GM11168 (cell line): ENCODE measurements at regions not wholly inside any gene's neighbourhood (a gene's known extent, or its start where the extent isn't known, plus 50 kb on each side); places are given as distances from the start of the nearest gene placed in this dataset.

ENCODE experiments used
- in situ Hi-C: fragments of 300-500 bp; cut with MboI; formaldehyde crosslinking; loops from one replicate; pipeline ENCODE4 v1.12.0; 2022; ENCODE audit warnings: low sequenced_read_pairs; ENCODE audit not compliant: unreplicated experiment

DNA sequence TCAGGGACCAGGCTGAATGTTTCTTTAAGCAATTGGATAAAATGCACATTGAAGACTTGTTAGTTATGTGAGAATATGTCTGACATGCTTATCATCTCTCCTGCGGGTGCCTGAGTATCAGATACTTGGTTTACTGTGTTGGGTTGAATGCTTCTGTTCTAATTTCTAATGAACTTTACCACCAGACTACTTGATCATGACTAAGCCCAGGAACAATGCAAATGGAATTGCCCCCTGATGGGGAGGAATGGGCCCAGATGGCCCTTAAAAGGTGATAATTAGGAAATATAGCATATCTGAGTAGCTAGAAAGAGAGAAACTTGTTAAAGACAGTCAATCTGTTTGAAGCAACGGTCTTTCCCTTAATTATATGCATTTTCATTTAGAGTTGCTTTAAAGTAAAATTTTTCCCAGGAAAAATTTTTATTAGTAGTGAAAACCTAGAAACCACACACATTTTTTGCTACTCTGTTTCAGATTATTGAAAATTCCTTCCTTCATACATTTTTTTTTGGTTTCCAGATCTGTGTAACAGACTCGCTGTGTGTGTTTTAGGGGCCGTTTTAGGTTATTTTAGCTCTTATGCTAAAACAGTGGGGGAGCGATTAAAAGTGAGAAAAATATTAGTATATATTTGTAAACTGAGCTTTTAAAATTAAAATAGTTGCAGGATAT is 186.6 kb downstream of the TM9SF2 start:
- in situ Hi-C loops, result no loop called here

DNA sequence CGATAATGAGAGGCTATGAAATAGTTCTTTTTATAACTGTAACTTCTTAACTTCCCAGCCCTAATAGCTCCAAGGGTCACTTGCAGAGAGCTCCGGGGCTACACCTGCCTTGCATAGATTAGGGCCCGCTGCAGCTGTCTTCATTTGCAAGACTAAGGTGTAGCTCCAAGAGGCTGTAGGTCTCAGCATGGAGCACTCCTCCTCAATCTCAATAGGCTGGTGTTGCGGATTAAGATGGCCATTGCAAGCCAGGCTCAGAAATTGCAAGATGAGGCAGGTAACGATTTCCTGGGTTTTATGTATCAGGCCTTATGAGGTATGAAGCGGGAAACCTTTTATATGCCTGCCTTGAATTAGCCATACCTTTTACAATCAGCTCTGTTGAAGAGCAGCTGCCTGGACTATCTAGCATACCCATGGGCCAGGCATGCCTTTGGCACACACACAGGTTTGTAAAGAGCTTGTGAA is 185.7 kb downstream of the TM9SF2 start:
- in situ Hi-C loops, result no loop called here

DNA sequence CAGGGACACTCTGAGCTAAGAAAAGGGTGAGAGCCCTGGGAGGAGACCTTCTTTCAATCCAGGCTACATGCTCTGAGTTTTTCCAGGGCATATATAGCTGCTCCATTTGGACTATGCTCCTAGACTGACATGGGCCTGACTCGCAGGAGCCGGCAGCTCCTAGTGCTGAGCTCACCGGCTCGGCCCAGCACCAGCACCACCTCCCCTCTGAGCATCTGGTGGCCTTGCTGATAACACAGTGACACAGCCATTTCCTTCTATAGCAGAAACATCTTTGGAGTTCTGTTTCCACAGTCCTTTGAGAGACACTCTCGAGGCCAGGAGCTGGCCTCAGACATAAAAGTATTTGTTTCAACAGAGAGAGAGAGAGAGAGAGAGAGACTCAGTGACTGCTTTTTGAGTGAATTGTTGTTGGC is 184.9 kb downstream of the TM9SF2 start:
- in situ Hi-C loops, result no loop called here

GRCh38 chr13:99681695-99682094 is 180.4 kb downstream of the TM9SF2 start:
- in situ Hi-C loops, result no loop called here

- in situ Hi-C loops, result no loop called here
These were observed 176.1 kb downstream of the TM9SF2 start for GRCh38 chr13:99677116-99677951.

GRCh38 chr13:99671746-99672145 is 170.5 kb downstream of the TM9SF2 start:
- in situ Hi-C loops, result loop anchor here (25.0 kb wide), 3 partner anchors 241 to 866 kb away; no protein-coding TSS in a partner anchor

- in situ Hi-C loops, result loop anchor here (25.0 kb wide), 3 partner anchors 243 to 868 kb away; no protein-coding TSS in a partner anchor
These were observed 167.8 kb downstream of the TM9SF2 start for GRCh38 chr13:99669096-99669495.

DNA sequence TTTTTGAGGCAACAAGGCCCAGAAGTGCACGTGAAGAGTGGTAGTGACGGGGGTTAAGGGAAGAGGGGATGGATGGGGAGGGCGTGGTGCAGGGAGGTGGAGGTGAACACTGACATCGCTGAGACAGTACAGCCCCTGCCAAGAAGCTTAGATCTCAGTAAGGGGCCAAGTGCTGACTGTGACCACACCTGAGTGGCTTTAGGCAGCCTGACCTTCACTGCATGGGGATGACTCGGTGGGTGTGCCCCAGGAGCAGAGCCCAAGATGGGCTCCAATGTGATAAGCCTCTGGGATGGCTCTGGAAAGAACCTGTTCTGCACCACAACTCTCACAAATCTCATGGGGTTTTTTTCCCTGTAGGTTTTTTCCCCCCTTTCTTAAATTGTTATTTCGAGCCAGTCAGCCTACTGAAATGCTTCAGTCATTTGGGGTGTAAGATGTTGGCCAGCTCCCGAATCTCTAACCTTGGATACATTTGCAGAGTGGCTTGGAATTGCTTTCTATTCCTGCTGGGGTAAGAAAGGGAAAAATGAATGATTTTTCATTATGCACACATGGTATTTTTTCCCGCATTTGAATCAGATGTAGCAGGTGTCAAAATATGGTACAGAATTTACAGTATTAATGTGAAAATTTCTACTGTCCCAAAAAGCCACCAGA is 165.0 kb downstream of the TM9SF2 start:
- in situ Hi-C loops, result loop anchor here (25.0 kb wide), 3 partner anchors 246 to 871 kb away; no protein-coding TSS in a partner anchor

GRCh38 chr13:99665711-99666110 is 164.4 kb downstream of the TM9SF2 start:
- in situ Hi-C loops, result loop anchor here (25.0 kb wide), 3 partner anchors 247 to 872 kb away; no protein-coding TSS in a partner anchor

GRCh38 chr13:99663908-99664307 is 162.6 kb downstream of the TM9SF2 start:
- in situ Hi-C loops, result loop anchor here (25.0 kb wide), 3 partner anchors 248 to 873 kb away; no protein-coding TSS in a partner anchor

DNA sequence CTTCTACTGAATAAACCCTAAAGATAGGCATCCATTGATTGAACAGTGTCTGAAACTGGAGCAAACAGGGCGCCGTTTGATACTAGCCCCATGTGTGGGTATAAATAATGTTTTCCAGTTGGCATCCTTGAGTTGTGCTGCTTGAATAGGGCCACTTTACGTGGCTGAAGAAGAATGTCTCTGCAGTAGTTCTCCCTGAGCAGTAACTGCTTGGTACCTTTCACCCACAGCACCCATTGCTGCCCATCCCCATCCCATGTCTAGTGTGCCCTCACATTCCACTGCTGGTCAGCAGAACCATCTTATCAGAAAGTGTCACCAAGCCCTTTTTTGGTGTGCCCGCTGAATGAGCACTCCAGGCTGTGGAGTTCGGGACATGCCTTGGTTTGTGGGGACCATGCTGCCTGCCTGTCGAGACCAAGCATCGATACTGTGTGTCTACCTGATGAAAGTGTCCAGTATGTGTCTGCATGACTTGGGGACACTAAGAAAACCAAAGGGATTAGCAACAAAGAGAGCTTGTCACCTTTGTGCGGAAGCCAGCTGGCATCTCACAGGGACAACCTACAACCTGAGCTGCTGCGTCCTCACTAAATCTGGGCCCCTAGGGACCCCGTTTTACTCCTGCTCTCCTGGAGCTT is 162.0 kb downstream of the TM9SF2 start:
- in situ Hi-C loops, result loop anchor here (25.0 kb wide), 3 partner anchors 249 to 874 kb away; no protein-coding TSS in a partner anchor

DNA sequence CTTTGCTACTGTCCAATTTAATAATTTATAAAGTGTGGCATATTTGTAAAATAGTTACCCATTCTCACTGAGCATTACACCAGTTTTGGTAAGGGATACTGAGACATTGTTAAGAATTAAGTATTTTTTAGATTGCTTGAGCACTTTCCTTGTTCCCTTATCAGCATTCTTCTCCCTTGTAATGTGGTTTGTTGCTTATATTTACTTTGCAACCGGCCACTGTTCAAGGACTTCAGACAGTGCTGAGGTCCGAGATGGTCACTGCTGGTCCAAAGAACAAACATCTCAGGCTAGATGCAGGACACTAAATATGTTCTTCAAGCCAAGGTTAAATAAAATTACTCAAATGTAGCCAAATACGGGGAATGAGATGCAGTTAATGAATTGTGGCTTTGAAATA is 161.4 kb downstream of the TM9SF2 start:
- in situ Hi-C loops, result loop anchor here (25.0 kb wide), 3 partner anchors 250 to 875 kb away; no protein-coding TSS in a partner anchor

DNA sequence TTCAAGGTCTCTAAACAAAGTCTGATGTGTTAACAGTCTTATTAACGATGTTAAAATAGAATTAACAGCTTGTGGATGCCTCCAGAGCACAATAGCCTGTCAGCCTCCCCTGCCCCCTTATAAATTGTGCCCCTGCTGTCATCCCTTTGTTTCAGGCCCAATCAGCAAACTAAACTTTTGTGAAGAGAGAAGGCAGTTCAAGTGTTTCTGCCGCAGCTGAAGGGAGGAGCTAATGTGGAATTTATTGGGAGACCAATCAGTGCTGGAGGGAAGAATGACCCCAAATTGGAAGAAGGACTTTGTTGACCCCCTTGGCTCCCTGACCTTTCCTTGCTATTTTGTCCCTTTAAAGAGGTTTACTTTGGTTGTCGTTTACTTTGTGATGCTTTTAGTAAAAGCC is 160.5 kb downstream of the TM9SF2 start:
- in situ Hi-C loops, result loop anchor here (25.0 kb wide), 3 partner anchors 251 to 876 kb away; no protein-coding TSS in a partner anchor

DNA sequence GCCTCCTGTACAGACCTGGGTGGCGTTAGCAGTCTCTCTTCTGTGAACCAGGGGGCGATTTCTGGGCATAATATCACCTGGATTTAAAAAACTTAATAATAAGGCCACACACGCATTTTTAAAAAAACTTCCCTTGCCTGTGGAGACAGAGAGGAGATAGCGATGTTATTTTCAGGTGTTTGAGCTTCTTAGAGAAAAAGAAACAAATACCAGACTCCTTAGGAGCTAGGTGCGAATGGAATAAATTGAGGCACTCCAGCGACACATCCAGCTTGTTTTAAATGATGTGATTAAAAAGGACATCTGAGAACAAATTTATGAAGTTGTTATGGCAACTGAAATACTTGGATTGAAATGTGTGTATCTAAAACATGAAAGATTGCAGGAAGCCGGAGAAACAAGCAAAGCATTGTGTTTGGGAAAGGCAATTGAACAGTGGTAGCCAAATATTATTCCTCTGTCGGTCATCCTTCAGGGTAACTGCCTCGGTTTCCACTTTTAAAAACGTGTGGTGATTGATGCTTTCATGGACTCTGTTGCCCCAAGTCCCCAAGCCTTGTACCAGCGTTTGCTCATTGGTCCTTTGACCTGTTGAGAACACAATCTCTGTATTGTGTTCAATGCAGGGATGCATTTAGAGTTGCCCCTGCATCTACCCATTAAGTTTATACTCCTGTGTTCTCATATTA is 158.7 kb downstream of the TM9SF2 start:
- in situ Hi-C loops, result loop anchor here (25.0 kb wide), 3 partner anchors 252 to 877 kb away; no protein-coding TSS in a partner anchor

DNA sequence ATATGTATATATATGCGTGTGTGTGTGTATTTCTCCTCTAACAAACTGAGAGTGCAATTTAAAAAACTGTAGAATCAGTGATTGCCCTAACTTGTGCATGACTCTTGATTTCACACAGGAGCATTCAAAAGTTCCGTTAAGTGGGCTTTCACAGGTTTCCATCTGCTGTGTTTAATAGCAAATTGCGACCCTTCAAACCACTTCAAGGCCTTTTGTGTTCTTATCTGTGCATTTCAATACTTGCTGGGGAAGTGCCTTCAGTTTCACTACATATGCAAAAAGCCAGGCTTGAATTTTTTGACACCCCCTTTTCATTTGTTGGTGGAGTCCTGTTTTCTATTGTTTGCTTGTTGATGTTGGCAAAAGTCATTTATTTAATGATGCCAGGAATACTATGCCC is 158.0 kb downstream of the TM9SF2 start:
- in situ Hi-C loops, result loop anchor here (25.0 kb wide), 3 partner anchors 253 to 878 kb away; no protein-coding TSS in a partner anchor

- in situ Hi-C loops, result loop anchor here (25.0 kb wide), 3 partner anchors 254 to 879 kb away; no protein-coding TSS in a partner anchor
These were observed 157.2 kb downstream of the TM9SF2 start for GRCh38 chr13:99658261-99658991.

DNA sequence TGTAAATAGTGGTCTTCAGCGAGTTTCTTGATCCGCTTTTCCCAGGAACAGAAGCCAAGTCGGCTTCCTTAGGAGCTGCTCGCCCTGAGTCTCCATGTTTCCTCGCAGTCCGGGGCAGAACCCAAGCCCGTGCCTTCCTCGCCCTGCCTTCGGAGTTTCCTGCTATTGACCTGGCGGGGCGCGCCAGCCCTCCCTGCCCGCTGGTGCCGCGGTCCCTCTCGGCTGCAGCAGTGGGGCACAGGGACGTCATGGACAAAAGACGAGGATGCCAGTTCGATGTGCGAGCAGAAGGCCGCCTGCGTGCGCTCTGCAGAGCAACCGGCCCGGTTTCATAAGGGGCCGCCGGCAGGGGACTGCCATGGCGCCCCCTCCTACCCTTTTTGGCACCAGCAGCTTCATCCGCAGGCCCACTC is 156.6 kb downstream of the TM9SF2 start:
- in situ Hi-C loops, result loop anchor here (25.0 kb wide), 3 partner anchors 254 to 879 kb away; no protein-coding TSS in a partner anchor

- in situ Hi-C loops, result loop anchor here (25.0 kb wide), 3 partner anchors 255 to 880 kb away; no protein-coding TSS in a partner anchor
These were observed 155.6 kb downstream of the TM9SF2 start for GRCh38 chr13:99656844-99657381.
